ENCODE measurements at regions not wholly inside any gene's neighbourhood (a gene's known extent, or its start where the extent isn't known, plus 50 kb on each side); places are given as distances from the start of the nearest gene placed in this dataset.

GRCh38 chr1:191901651-191902050 lies 256.6 kb upstream of the RGS18 start:
- no peak for DNase-seq (ENCODE audit: low spot score in 2 of 2, unreplicated experiment in 2 of 2)
- no peaks in the 10 kb centered on the region for H3K27me3 Mint-ChIP-seq (ENCODE audit: low read depth)
- no peak for TF ChIP-seq CTCF (IDR thresholded peaks at IDR 0.05; ENCODE audit: unreplicated experiment)
- H3K4me3 Mint-ChIP-seq: no peak overlapping the region
- H3K36me3 Mint-ChIP-seq: no peaks in the 10 kb centered on the region
- no peaks in the 10 kb centered on the region for H3K4me1 Mint-ChIP-seq
- H3K9me3 Mint-ChIP-seq: peaks cover 5% of the 10 kb centered on the region
- no peak overlapping the region for H3K27ac Mint-ChIP-seq

GRCh38 chr1:191904991-191905390 lies 253.3 kb upstream of the RGS18 start:
- no peak for TF ChIP-seq CTCF (IDR thresholded peaks at IDR 0.05; ENCODE audit: unreplicated experiment)
- Mint-ChIP-seq H3K27ac (no peak overlapping the region), H3K27me3 (ENCODE audit: low read depth) (no peaks in the 10 kb centered on the region), H3K4me1 (no peaks in the 10 kb centered on the region), H3K4me3 (no peak overlapping the region), H3K36me3 (no peaks in the 10 kb centered on the region), H3K9me3 (peaks cover 17% of the 10 kb centered on the region)
- no peak for DNase-seq (ENCODE audit: low spot score in 2 of 2, unreplicated experiment in 2 of 2)

- H3K4me1 Mint-ChIP-seq: no peaks in the 10 kb centered on the region
- no peak overlapping the region for H3K27ac Mint-ChIP-seq
- no peak for TF ChIP-seq CTCF (IDR thresholded peaks at IDR 0.05; ENCODE audit: unreplicated experiment)
- no peak for DNase-seq (ENCODE audit: low spot score in 2 of 2, unreplicated experiment in 2 of 2)
- H3K27me3 Mint-ChIP-seq (ENCODE audit: low read depth): no peaks in the 10 kb centered on the region
- no peak overlapping the region for H3K4me3 Mint-ChIP-seq
- H3K36me3 Mint-ChIP-seq: no peaks in the 10 kb centered on the region
- peaks cover 22% of the 10 kb centered on the region for H3K9me3 Mint-ChIP-seq
Observed at GRCh38 chr1:191905781-191906180, 252.5 kb upstream of the RGS18 start.

DNA sequence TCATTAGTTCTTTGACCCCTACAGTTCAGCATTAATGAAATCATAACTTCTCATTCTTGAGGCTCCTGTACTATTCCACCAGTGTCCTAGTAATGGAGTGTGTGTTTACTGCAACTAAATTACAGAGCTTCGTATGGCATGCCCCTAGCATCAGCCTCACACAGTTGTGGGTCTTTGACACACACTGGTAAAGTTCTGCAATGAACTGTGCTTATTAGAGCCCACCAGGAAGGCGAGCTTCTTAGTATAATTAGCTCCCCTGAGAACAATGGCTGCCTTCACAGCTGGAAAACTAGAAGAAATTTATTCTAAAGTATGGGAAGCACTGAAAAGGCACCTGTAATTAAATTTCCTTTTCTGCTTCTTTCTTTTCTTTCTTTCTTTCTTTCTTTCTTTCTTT lies 251.1 kb upstream of the RGS18 start:
- no peak for DNase-seq (ENCODE audit: low spot score in 2 of 2, unreplicated experiment in 2 of 2)
- no peak for TF ChIP-seq CTCF (IDR thresholded peaks at IDR 0.05; ENCODE audit: unreplicated experiment)
- Mint-ChIP-seq H3K9me3 (peaks cover 17% of the 10 kb centered on the region), H3K36me3 (no peaks in the 10 kb centered on the region), H3K4me3 (no peak overlapping the region), H3K27me3 (ENCODE audit: low read depth) (no peaks in the 10 kb centered on the region), H3K27ac (no peak overlapping the region), H3K4me1 (no peaks in the 10 kb centered on the region)

DNA sequence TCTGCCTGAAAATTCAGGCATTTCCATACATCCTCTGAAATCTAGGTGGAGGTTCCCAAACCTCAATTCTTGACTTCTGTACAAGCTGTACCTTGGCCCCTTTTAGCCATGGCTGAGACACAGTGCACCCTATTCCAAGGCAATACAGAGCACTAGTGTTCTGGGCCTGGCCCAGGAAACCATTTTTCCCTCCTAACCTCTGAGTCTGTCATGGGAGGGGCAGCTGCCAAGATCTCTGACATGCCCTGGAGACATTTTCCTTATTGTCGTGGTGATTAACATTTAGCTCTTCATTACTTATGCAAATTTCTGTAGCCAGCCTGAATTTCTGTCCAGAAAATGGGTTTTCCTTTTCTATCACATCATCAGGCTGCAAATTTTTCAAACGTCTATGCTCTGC lies 248.0 kb upstream of the RGS18 start:
- TF ChIP-seq CTCF (IDR thresholded peaks at IDR 0.05; ENCODE audit: unreplicated experiment): no peak
- Mint-ChIP-seq H3K4me3 (no peak overlapping the region), H3K27ac (no peak overlapping the region), H3K27me3 (ENCODE audit: low read depth) (no peaks in the 10 kb centered on the region), H3K9me3 (peaks cover 17% of the 10 kb centered on the region), H3K4me1 (no peaks in the 10 kb centered on the region), H3K36me3 (no peaks in the 10 kb centered on the region)
- DNase-seq (ENCODE audit: low spot score in 2 of 2, unreplicated experiment in 2 of 2): no peak

DNA sequence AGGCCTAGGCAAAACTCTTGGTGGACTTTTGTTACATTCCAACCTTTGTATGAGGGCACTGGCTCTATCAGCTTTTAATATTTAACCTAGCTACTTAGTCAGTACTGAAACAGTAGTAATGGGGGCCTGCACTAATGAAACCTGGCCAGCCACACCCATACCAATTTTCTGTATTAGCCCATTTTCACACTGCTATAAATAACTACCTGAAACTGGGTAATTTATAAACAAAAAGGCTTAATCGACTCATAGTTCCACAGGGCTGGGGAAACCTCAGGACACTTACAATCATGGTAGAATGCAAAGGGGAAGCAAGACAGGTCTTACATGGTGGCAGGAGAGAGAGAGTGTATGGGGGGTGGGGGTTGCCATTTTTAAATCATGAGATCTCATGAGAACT lies 245.7 kb upstream of the RGS18 start:
- no peak for DNase-seq (ENCODE audit: low spot score in 2 of 2, unreplicated experiment in 2 of 2)
- no peak for TF ChIP-seq CTCF (IDR thresholded peaks at IDR 0.05; ENCODE audit: unreplicated experiment)
- no peaks in the 10 kb centered on the region for H3K27me3 Mint-ChIP-seq (ENCODE audit: low read depth)

More for the DNA sequence above, 245.7 kb upstream of the RGS18 start:
- no peaks in the 10 kb centered on the region for H3K36me3 Mint-ChIP-seq
- H3K9me3 Mint-ChIP-seq: peaks cover 17% of the 10 kb centered on the region
- no peaks in the 10 kb centered on the region for H3K4me1 Mint-ChIP-seq
- no peak overlapping the region for H3K4me3 Mint-ChIP-seq
- H3K27ac Mint-ChIP-seq: no peak overlapping the region
